ENCODE measurements at regions not wholly inside any gene's neighbourhood (a gene's known extent, or its start where the extent isn't known, plus 50 kb on each side); places are given as distances from the start of the nearest gene placed in this dataset.

GRCh38 chr2:183919167-183919566, 679.2 kb upstream of the ZNF804A start:
- TF ChIP-seq CTCF (IDR thresholded peaks at IDR 0.05; ENCODE audit: extremely low read depth in 1 of 2, insufficient read depth in 1 of 2, low read depth in 1 of 2, low read length in 2 of 2) (no peak), POLR2A (IDR thresholded peaks at IDR 0.05; ENCODE audit: low read depth, low read length) (no peak)

Measured in endothelial cell of umbilical vein (primary cell).